Type B pancreatic cell (in vitro differentiated cells): ENCODE measurements at regions not wholly inside any gene's neighbourhood (a gene's known extent, or its start where the extent isn't known, plus 50 kb on each side); places are given as distances from the start of the nearest gene placed in this dataset.

Experiments used
- DNase-seq: peaks from one replicate; pipeline ENCODE4 v3.0.0; 2021; ENCODE audit warnings: mixed read lengths; ENCODE audit not compliant: unreplicated experiment; ENCODE audit errors: extremely low spot score
- H3K27ac Mint-ChIP-seq: 2 replicates; pipeline ENCODE4 v1.8.0; 2021; ENCODE audit warnings: mild to moderate bottlenecking, mixed read lengths
- H3K27me3 Mint-ChIP-seq: 2 replicates; pipeline ENCODE4 v1.8.0; 2021; ENCODE audit warnings: mixed read lengths
- H3K36me3 Mint-ChIP-seq: 2 replicates; pipeline ENCODE4 v1.8.0; 2021; ENCODE audit warnings: mixed read lengths
- H3K4me1 Mint-ChIP-seq: one replicate; pipeline ENCODE4 v1.8.0; 2021; ENCODE audit warnings: mixed read lengths; ENCODE audit not compliant: unreplicated experiment
- H3K4me3 Mint-ChIP-seq: 2 replicates; pipeline ENCODE4 v1.8.0; 2021; ENCODE audit warnings: mild to moderate bottlenecking, mixed read lengths
- H3K9me3 Mint-ChIP-seq: 2 replicates; pipeline ENCODE4 v1.8.0; 2021; ENCODE audit warnings: mixed read lengths
- CTCF ChIP-seq: fragments of 200-600 bp; sonication (generic); conservative IDR thresholded peaks from 2 replicates; pipeline ENCODE4 v1.5.0; 2021; ENCODE audit warnings: antibody characterized with exemption, mild to moderate bottlenecking

DNA sequence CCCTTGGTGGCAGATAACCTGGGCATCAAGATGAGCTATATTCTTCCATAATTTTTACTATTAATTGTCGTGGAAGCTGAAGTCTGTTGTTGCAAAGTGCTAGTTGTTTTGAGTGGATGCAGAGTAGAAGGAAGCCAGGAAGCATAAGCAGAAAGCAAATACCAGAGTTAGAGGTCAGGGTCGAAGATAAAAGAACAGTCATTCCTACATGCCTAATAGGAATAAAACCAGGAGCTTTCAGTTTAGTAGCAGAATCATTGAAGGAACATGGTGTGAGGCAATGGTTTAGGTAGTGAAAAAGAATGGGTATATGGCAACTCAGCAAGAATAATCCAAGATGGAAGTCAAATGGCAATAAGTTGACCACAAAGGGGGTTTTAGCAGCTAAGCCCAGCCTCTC lies 121.6 kb upstream of the FST start:
- DNase-seq = no peak
- no peak for TF ChIP-seq CTCF
- Mint-ChIP-seq H3K9me3 (no peaks in the 10 kb centered on the region), H3K4me3 (no peak overlapping the region), H3K27ac (no peak overlapping the region), H3K27me3 (no peaks in the 10 kb centered on the region), H3K36me3 (no peaks in the 10 kb centered on the region), H3K4me1 (no peaks in the 10 kb centered on the region)

DNA sequence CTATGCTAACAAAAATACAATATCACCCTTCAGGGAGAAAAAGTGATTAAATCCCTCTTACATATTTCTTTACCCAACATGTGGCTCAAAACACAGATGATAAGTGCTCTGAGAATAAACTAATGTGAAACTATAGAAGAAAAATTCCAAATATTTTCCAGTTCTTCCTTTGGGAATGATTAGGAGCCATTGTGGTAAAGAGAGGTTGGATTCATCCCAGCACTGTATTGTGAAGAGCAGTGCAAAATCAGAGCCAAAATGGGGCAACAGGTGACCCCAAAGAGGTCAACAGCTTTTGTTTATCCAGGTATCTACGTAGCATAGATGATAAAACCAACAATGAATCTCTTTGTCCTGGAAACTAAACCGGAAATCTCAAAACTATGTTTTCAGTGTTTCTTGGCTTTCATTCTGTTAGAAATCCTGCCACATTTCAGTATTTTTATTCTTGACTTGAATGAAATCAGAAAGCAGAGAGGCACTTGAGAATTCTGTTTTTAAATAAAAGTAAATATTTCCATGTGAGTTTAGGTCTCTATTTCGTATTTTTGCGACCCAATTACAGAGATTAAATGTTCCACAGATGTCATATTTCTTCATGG lies 120.4 kb upstream of the FST start:
- DNase-seq = no peak
- H3K36me3 Mint-ChIP-seq = no peaks in the 10 kb centered on the region
- H3K4me1 Mint-ChIP-seq = no peaks in the 10 kb centered on the region

DNA sequence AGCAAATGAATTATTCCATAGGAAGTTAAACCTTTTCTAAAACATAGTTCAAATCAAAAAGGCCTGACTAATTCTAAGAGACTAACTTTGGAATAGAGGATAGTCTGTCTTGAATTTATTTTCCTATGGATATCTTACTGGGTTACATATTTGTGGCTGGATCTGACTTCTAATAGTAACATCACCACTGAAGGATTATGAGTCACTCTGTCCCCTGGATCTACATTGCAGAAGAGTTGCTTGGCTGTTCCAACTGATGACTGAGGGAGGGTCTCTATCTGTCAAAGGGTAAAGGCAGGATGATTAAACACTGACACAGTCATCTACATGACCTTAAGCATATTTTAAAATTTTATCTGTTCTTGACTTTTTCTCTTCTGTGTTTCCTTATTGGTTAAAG lies 119.6 kb upstream of the FST start:
- Mint-ChIP-seq H3K27me3 (no peaks in the 10 kb centered on the region), H3K4me3 (no peak overlapping the region), H3K36me3 (no peaks in the 10 kb centered on the region), H3K9me3 (no peaks in the 10 kb centered on the region), H3K4me1 (no peaks in the 10 kb centered on the region), H3K27ac (no peak overlapping the region)
- no peak for TF ChIP-seq CTCF
- DNase-seq = no peak

More for the DNA sequence above, 120.4 kb upstream of the FST start:
- TF ChIP-seq CTCF = no peak
- Mint-ChIP-seq H3K4me3 (no peak overlapping the region), H3K9me3 (no peaks in the 10 kb centered on the region), H3K27ac (no peak overlapping the region), H3K27me3 (no peaks in the 10 kb centered on the region)

GRCh38 chr5:53361708-53362107 lies 118.7 kb upstream of the FST start:
- Mint-ChIP-seq H3K4me3 (no peak overlapping the region), H3K27me3 (no peaks in the 10 kb centered on the region), H3K36me3 (no peaks in the 10 kb centered on the region), H3K4me1 (no peaks in the 10 kb centered on the region), H3K9me3 (no peaks in the 10 kb centered on the region), H3K27ac (no peak overlapping the region)
- TF ChIP-seq CTCF = no peak
- DNase-seq = no peak

- no peak overlapping the region for H3K27ac Mint-ChIP-seq
- no peak for TF ChIP-seq CTCF
- H3K4me3 Mint-ChIP-seq = no peak overlapping the region
- no peaks in the 10 kb centered on the region for H3K9me3 Mint-ChIP-seq
- H3K4me1 Mint-ChIP-seq = no peaks in the 10 kb centered on the region
- DNase-seq = no peak
- no peaks in the 10 kb centered on the region for H3K36me3 Mint-ChIP-seq
- H3K27me3 Mint-ChIP-seq = no peaks in the 10 kb centered on the region
These were observed 117.9 kb upstream of the FST start for GRCh38 chr5:53362521-53362941.

DNA sequence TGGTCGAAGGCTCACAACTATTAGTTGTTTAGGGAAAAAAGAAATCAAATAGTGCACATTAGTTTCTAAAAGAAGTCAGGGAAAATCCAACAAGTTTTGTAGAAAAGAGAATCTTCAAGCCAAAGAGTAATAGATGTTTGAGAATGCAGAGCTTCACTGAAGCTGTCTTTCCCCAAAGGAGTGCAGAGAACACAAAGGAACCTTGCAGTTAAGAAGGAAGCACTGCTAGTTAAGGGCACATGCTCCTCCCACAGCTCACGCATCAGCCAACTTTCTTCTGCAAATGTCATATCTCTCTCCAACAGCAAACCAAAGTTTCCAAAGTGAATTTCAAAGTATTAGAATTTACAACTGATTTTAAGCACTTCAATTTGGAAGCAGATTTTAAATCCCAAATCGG lies 116.4 kb upstream of the FST start:
- no peaks in the 10 kb centered on the region for H3K36me3 Mint-ChIP-seq
- TF ChIP-seq CTCF = no peak
- H3K27ac Mint-ChIP-seq = no peak overlapping the region
- H3K27me3 Mint-ChIP-seq = no peaks in the 10 kb centered on the region
- no peak overlapping the region for H3K4me3 Mint-ChIP-seq
- DNase-seq = no peak
- H3K4me1 Mint-ChIP-seq = no peaks in the 10 kb centered on the region
- no peaks in the 10 kb centered on the region for H3K9me3 Mint-ChIP-seq
